IMR-90 (cell line): ENCODE measurements at regions not wholly inside any gene's neighbourhood (a gene's known extent, or its start where the extent isn't known, plus 50 kb on each side); places are given as distances from the start of the nearest gene placed in this dataset.

Source experiments
- ATAC-seq: fragments of 200-7000 bp; cut with Tn5 transposase; 2 replicates; pipeline ENCODE4 v1.9.1; 2020; ENCODE audit warnings: low read depth, mild to moderate bottlenecking, moderate library complexity
- BruUV-seq: library from RNA; stranded (reverse); fragments of 400-500 nt; replicated peaks from 2 replicates; lab custom pipeline; 2021; lab: Mats Ljungman, UMichigan
- CTCF ChIA-PET: fragments of 300-600 bp; formaldehyde crosslinking; extraction: SDS; loops from one replicate; lab custom pipeline; 2021; ENCODE audit warnings: antibody characterized with exemption; lab: Yijun Ruan, JAX
- POLR2A ChIA-PET: fragments of 300-600 bp; sonication (Branson Sonifier 250); formaldehyde crosslinking; loops from one replicate; lab custom pipeline; 2022; ENCODE audit warnings: antibody characterized with exemption; ENCODE audit not compliant: unreplicated experiment; lab: Charles Lee
- DNase-seq: peaks from one replicate; pipeline ENCODE4 v3.0.0; 2013
- H2AFZ ChIP-seq: replicated peaks from 2 replicates; pipeline ENCODE3; 2013; ENCODE audit warnings: low read length, mild to moderate bottlenecking; ENCODE audit not compliant: poor library complexity
- H2AK5ac ChIP-seq: 2 replicates; pipeline ENCODE4 v1.6.1; 2013; ENCODE audit warnings: low read depth, low read length, inconsistent platforms
- H2AK9ac ChIP-seq: replicated peaks from 2 replicates; pipeline ENCODE3; 2013; ENCODE audit warnings: mild to moderate bottlenecking, low read depth, low read length, moderate library complexity; ENCODE audit not compliant: poor library complexity
- H2BK120ac ChIP-seq: 2 replicates; pipeline ENCODE4 v1.6.1; 2013; ENCODE audit warnings: low read depth, low read length, inconsistent platforms
- H2BK15ac ChIP-seq: 3 replicates; pipeline ENCODE4 v1.6.1; 2013; ENCODE audit warnings: low read depth, low read length, inconsistent platforms
- H2BK20ac ChIP-seq: 2 replicates; pipeline ENCODE4 v1.6.1; 2013; ENCODE audit warnings: low read depth, mild to moderate bottlenecking, inconsistent platforms, low read length, moderate library complexity
- H2BK5ac ChIP-seq: 2 replicates; pipeline ENCODE4 v1.6.1; 2013; ENCODE audit warnings: mild to moderate bottlenecking, low read depth, low read length, inconsistent platforms; ENCODE audit not compliant: poor library complexity, severe bottlenecking
- H3K14ac ChIP-seq: replicated peaks from 2 replicates; pipeline ENCODE4 v1.6.1; 2013; ENCODE audit warnings: low read depth, low read length, inconsistent platforms
- H3K18ac ChIP-seq: 2 replicates; pipeline ENCODE4 v1.6.1; 2013; ENCODE audit warnings: low read depth, low read length, control low read depth
- H3K23ac ChIP-seq: 2 replicates; pipeline ENCODE4 v1.6.1; 2013; ENCODE audit warnings: low read depth, low read length, inconsistent platforms
- H3K27ac ChIP-seq: 2 replicates; pipeline ENCODE4 v1.5.1; 2013; ENCODE audit warnings: mild to moderate bottlenecking, control low read depth, low read length; ENCODE audit not compliant: insufficient read depth
- H3K27me3 ChIP-seq: 2 replicates; pipeline ENCODE4 v1.6.1; 2013; ENCODE audit warnings: low read length; ENCODE audit not compliant: control insufficient read depth, insufficient read depth
- H3K36me3 ChIP-seq: 2 replicates; pipeline ENCODE4 v1.6.1; 2013; ENCODE audit warnings: low read length, mixed read lengths; ENCODE audit not compliant: control insufficient read depth, insufficient read depth
- H3K4ac ChIP-seq: 2 replicates; pipeline ENCODE4 v1.6.1; 2013; ENCODE audit warnings: low read depth, low read length, inconsistent platforms
- H3K4me1 ChIP-seq: 2 replicates; pipeline ENCODE4 v1.6.1; 2013; ENCODE audit warnings: low read length, mixed read lengths; ENCODE audit not compliant: control insufficient read depth, insufficient read depth
- H3K4me2 ChIP-seq: 2 replicates; pipeline ENCODE4 v1.6.1; 2013; ENCODE audit warnings: low read depth, mild to moderate bottlenecking, control low read depth, low read length, moderate library complexity
- H3K4me3 ChIP-seq: 2 replicates; pipeline ENCODE4 v1.5.1; 2013; ENCODE audit warnings: low read depth, mild to moderate bottlenecking, control low read depth, low read length, moderate library complexity; ENCODE audit not compliant: insufficient read depth
- H3K56ac ChIP-seq: 2 replicates; pipeline ENCODE4 v1.6.1; 2013; ENCODE audit warnings: low read length, inconsistent platforms; ENCODE audit not compliant: insufficient read depth; ENCODE audit errors: extremely low read depth
- H3K79me1 ChIP-seq, 2 experiments: 2 replicates each; pipeline ENCODE4 v1.6.1; 2013; ENCODE audit warnings: low read length in 2 of 2, inconsistent platforms in 1 of 2, low read depth in 1 of 2
- H3K9ac ChIP-seq: 2 replicates; pipeline ENCODE4 v1.6.1; 2013; ENCODE audit warnings: low read depth, low read length, control low read depth
- H3K9me1 ChIP-seq: 2 replicates; pipeline ENCODE4 v1.6.1; 2013; ENCODE audit warnings: low read length, inconsistent platforms; ENCODE audit not compliant: insufficient read depth
- H3K9me3 ChIP-seq: 2 replicates; pipeline ENCODE4 v1.6.1; 2013; ENCODE audit warnings: low read length; ENCODE audit not compliant: control insufficient read depth, insufficient read depth
- H4K20me1 ChIP-seq: 2 replicates; pipeline ENCODE4 v1.6.1; 2013; ENCODE audit warnings: low read length, inconsistent platforms; ENCODE audit not compliant: insufficient read depth
- H4K5ac ChIP-seq: 2 replicates; pipeline ENCODE4 v1.6.1; 2013; ENCODE audit warnings: mild to moderate bottlenecking, low read depth, low read length, control low read depth
- H4K8ac ChIP-seq, 2 experiments: 2 replicates each; pipeline ENCODE4 v1.6.1; 2013; ENCODE audit warnings: low read depth in 2 of 2, low read length in 2 of 2, control low read depth in 1 of 2, inconsistent platforms in 1 of 2
- H4K91ac ChIP-seq: 2 replicates; pipeline ENCODE4 v1.6.1; 2013; ENCODE audit warnings: low read depth, low read length, inconsistent platforms; ENCODE audit not compliant: insufficient read depth
- BHLHE40 ChIP-seq: fragments of 150-350 bp; IDR thresholded peaks from 2 replicates; pipeline ENCODE4 v1.6.1; 2016; ENCODE audit warnings: mild to moderate bottlenecking, low read depth, low read length
- CEBPB ChIP-seq: IDR thresholded peaks from 2 replicates; pipeline ENCODE4 v1.6.1; 2012; ENCODE audit warnings: low read depth, low read length, improper control_type of control experiment
- CHD1 ChIP-seq: IDR thresholded peaks from 2 replicates; pipeline ENCODE4 v1.6.1; 2012; ENCODE audit warnings: low read depth, low read length, improper control_type of control experiment
- CTCF ChIP-seq: conservative IDR thresholded peaks from 2 replicates; pipeline ENCODE4 v1.5.1; 2012; ENCODE audit warnings: mild to moderate bottlenecking, low read depth, low read length, improper control_type of control experiment
- ELK1 ChIP-seq: fragments of 150-350 bp; IDR thresholded peaks from 2 replicates; pipeline ENCODE4 v1.6.1; 2016; ENCODE audit warnings: low read depth, mild to moderate bottlenecking, low read length, moderate library complexity, borderline replicate concordance
- FOS ChIP-seq: fragments of 150-350 bp; IDR thresholded peaks from 2 replicates; pipeline ENCODE4 v1.6.1; 2016; ENCODE audit warnings: low read depth, low read length
- MAFK ChIP-seq: IDR thresholded peaks from 2 replicates; pipeline ENCODE4 v1.6.1; 2012; ENCODE audit warnings: low read depth, low read length, improper control_type of control experiment
- MAZ ChIP-seq: IDR thresholded peaks from 2 replicates; pipeline ENCODE4 v1.6.1; 2012; ENCODE audit warnings: low read depth, mild to moderate bottlenecking, low read length, improper control_type of control experiment, moderate library complexity, borderline replicate concordance
- MXI1 ChIP-seq: IDR thresholded peaks from 2 replicates; pipeline ENCODE4 v1.6.1; 2012; ENCODE audit warnings: low read depth, mild to moderate bottlenecking, low read length, moderate library complexity, borderline replicate concordance
- NFE2L2 ChIP-seq: fragments of 150-350 bp; IDR thresholded peaks from 2 replicates; pipeline ENCODE4 v1.6.1; 2016; ENCODE audit warnings: low read depth, mild to moderate bottlenecking, low read length
- POLR2A ChIP-seq: IDR thresholded peaks from 2 replicates; pipeline ENCODE4 v1.6.1; 2012; ENCODE audit warnings: mild to moderate bottlenecking, low read depth, low read length
- RAD21 ChIP-seq: IDR thresholded peaks from 2 replicates; pipeline ENCODE4 v1.6.1; 2012; ENCODE audit warnings: low read length, improper control_type of control experiment
- RCOR1 ChIP-seq: IDR thresholded peaks from 2 replicates; pipeline ENCODE4 v1.6.1; 2012; ENCODE audit warnings: mild to moderate bottlenecking, low read length, improper control_type of control experiment; ENCODE audit not compliant: insufficient replicate concordance
- RFX5 ChIP-seq: IDR thresholded peaks from 2 replicates; pipeline ENCODE4 v1.8.0; 2012; ENCODE audit warnings: low read depth, mild to moderate bottlenecking, low read length, moderate library complexity
- SMC3 ChIP-seq: fragments of 150-350 bp; IDR thresholded peaks from 2 replicates; pipeline ENCODE4 v1.6.1; 2016; ENCODE audit warnings: low read depth, mild to moderate bottlenecking, antibody characterized with exemption, low read length, moderate library complexity
- USF2 ChIP-seq: fragments of 150-350 bp; IDR thresholded peaks from 2 replicates; pipeline ENCODE4 v1.6.1; 2017; ENCODE audit warnings: mild to moderate bottlenecking, antibody characterized with exemption, low read length, low read depth
- WGBS, 2 experiments: methylation state at CpG; one replicate each; pipeline versions ENCODE4 v1.1.5 to v1.1.7; 2013; ENCODE audit warnings: missing lambda C conversion rate in 2 of 2; ENCODE audit not compliant: insufficient read length in 1 of 2; ENCODE audit errors: extremely low coverage in 2 of 2; 5-methylcytosine and 5-hydroxymethylcytosine counted together
- dilution Hi-C: fragments of 300-500 bp; cut with HindIII; formaldehyde crosslinking; loops from one replicate; pipeline ENCODE4 v1.14.3; 2018; ENCODE audit warnings: low sequenced_read_pairs; ENCODE audit not compliant: unreplicated experiment
- in situ Hi-C: fragments of 300-500 bp; cut with MboI; formaldehyde crosslinking; loops from 3 replicates; pipeline ENCODE4 v1.14.3; 2019; ENCODE audit warnings: low sequenced_read_pairs, inconsistent platforms, mixed read lengths
- intact Hi-C: fragments of 100-400 bp; cut with micrococcal nuclease; formaldehyde crosslinking; loops from 2 replicates; pipeline ENCODE4 v1.10.0; 2022

- WGBS, 2 experiments: no CpG with 5 or more reads among the region's 2 CpGs
- H4K20me1 ChIP-seq: no peaks in the 10 kb centered on the region
- H3K27me3 ChIP-seq: no peaks in the 10 kb centered on the region
- no peak overlapping the region for H3K4me2 ChIP-seq
- peak; percentile 61 for ATAC-seq
- dilution Hi-C loops (no loop called here), in situ Hi-C loops (no loop called here), intact Hi-C loops (no loop called here)
- H3K4me1 ChIP-seq: peaks cover 28% of the 10 kb centered on the region
- no peak overlapping the region for H3K4me3 ChIP-seq
- no peak overlapping the region for H3K56ac ChIP-seq
- DNase-seq: no peak
- peak overlapping the region; percentile 86 for H2BK15ac ChIP-seq
- H3K36me3 ChIP-seq: no peaks in the 10 kb centered on the region
- H3K27ac ChIP-seq: 0 out of 2 replicates have a peak overlapping the region, but pooled peaks have one; percentile 12
- H4K5ac ChIP-seq: peak overlapping the region; percentile 73; the same call in 1 of the 2 replicates
- H3K79me1 ChIP-seq: no peaks in the 10 kb centered on the region
- H3K4ac ChIP-seq: peak overlapping the region; percentile 70
- H3K9ac ChIP-seq: no peak overlapping the region
- H4K91ac ChIP-seq: peak overlapping the region; percentile 89
- peak overlapping the region; percentile 73 to 81 for H4K8ac ChIP-seq
- peak overlapping the region; percentile 38 for H2AFZ ChIP-seq
- H2AK9ac ChIP-seq: peak overlapping the region; percentile 31
- peak overlapping the region; percentile 58; the same call in 1 of the 2 replicates for H3K23ac ChIP-seq
- H3K14ac ChIP-seq: peak overlapping the region; percentile 81
- H3K18ac ChIP-seq: peak overlapping the region; percentile 71; the same call in 1 of the 2 replicates
- POLR2A ChIA-PET: no interaction called here
- peak overlapping the region; percentile 47 for H2BK5ac ChIP-seq
- peaks cover 22% of the 10 kb centered on the region for H3K9me1 ChIP-seq
- no peaks in the 10 kb centered on the region for H3K9me3 ChIP-seq
- no TSS peak for BruUV-seq
- peak overlapping the region; percentile 47 for H2BK20ac ChIP-seq
- CTCF ChIA-PET: no interaction called here
- H2AK5ac ChIP-seq: peak overlapping the region; percentile 95
- TF ChIP-seq RFX5 (no peak), MXI1 (no peak), ELK1 (no peak), CHD1 (no peak), CEBPB (no peak), MAZ (no peak), RCOR1 (no peak), FOS (no peak), NFE2L2 (no peak), BHLHE40 (no peak), POLR2A (no peak), USF2 (no peak), RAD21 (no peak), MAFK (no peak), SMC3 (no peak), CTCF (no peak)
- H2BK120ac ChIP-seq: peak overlapping the region; percentile 83
Observed at GRCh38 chr6:44036196-44036595, 91.1 kb downstream of the MRPL14 start.
